Stimulated activated CD4-positive, alpha-beta T cell treated with anti-CD3 and anti-CD28 coated beads, Interleukin-4, amount 100 ng/mL, for 4 hours (primary cell): ENCODE measurements at regions not wholly inside any gene's neighbourhood (a gene's known extent, or its start where the extent isn't known, plus 50 kb on each side); places are given as distances from the start of the nearest gene placed in this dataset.

Experiments
- DNase-seq, 2 experiments: peaks; one replicate each; pipeline ENCODE4 v3.0.0-alpha.2; 2020

- DNase-seq: no peak
These were observed 306.0 kb upstream of the SHH start for GRCh38 chr7:156118248-156118645.

GRCh38 chr7:156117542-156118247 lies 305.4 kb upstream of the SHH start:
- no peak for DNase-seq

DNA sequence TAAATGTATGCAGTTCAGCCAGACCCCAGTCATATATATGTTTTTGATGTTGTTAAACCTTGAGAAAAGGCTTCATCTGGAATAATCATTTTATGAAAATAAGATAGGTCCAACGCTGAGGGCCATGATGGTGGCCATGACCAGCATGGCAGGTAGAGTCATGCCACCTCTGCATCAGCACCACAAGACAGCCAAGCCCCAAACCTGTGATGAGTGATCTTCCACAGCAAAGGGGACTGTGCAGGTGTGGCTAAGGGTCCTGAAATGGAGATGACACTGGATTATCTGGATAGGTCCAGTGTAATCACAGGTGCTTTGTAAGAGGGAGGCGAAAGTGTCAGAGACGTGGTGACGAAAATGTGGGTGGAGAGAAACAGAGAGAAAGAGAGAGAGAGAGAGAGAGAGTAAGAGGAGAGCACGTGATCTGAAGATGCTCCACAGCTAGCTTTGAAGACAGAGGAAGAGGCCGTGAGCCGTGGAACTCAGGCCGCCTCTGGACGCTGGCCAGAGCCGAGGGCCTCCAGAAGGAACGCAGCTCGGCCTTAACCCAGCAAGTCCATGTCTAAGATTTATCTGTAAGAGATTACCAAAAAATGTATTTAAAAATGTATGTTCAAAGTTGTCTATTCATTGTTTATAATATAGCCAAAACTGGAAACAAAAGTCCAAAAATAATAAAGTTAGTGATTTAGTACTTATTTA lies 304.4 kb upstream of the SHH start:
- DNase-seq: no peak

- no peak for DNase-seq
These were observed 303.3 kb upstream of the SHH start for GRCh38 chr7:156115582-156115981.

- DNase-seq: no peak
These were observed 301.5 kb upstream of the SHH start for GRCh38 chr7:156113731-156114130.

GRCh38 chr7:156109988-156110387 lies 297.7 kb upstream of the SHH start:
- no peak for DNase-seq

GRCh38 chr7:156109076-156109475 lies 296.8 kb upstream of the SHH start:
- DNase-seq: no peak

DNA sequence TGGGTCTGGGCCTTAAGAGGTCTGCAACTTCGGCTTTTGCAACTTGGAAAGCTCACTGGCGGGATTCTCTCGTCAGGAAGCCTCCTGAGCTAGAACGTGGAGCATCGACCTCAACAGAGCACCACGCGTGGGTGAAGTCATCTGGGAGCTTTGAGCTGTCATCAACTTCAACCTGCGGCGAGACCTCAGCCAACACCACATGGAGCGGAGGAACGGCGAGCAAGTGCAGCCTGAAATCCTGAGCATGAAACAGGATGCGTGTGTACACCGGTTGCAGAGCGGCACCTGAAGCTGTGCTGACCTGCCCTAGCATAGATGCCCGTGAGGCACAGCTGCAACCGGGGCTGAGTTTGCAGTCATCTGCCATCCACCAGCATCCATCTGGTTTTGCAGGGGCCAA lies 295.7 kb upstream of the SHH start:
- no peak for DNase-seq

- DNase-seq: no peak
These were observed 293.8 kb upstream of the SHH start for GRCh38 chr7:156106107-156106426.

- no peak for DNase-seq
These were observed 293.3 kb upstream of the SHH start for GRCh38 chr7:156105337-156106106.

DNA sequence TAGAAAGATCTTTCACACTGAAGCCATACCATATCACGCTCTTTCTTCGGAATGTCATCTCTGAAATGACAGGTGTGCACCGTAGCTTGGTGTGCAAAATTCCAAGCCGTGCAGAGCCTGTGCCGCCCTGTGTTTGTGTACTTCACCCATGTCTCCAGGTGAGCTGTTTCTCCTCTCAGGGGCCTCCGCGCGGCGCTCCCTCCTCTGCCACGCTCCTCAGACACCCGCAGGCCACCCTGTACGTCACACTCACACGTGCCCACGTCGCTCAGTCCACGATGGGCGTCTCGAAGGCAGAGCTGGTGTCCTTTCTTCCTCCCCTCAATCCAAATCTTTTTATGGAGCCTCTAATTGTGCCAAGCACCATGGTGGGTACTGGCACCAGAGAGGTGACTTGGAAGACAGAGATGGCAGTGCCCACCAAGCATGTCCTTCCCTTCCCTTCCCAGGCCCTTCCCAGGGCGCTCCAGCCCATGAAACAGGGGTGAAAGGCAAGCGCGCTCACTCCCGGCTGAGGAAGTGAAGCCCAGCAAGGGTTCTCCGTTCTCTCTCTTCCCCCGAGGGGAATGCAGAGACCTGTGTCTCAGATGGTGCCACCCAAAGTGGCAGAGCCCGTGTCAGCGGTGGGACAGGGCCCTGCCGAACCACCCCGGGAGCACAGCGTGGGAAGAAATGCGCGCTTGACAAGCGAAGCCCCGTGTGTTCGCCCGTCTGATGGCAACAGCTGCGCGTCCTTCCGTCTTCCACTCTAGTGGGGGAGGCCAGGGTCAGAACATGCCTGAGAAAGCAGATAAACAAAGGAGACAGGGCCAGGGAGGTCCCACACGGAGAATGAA lies 292.5 kb upstream of the SHH start:
- DNase-seq: no peak

DNA sequence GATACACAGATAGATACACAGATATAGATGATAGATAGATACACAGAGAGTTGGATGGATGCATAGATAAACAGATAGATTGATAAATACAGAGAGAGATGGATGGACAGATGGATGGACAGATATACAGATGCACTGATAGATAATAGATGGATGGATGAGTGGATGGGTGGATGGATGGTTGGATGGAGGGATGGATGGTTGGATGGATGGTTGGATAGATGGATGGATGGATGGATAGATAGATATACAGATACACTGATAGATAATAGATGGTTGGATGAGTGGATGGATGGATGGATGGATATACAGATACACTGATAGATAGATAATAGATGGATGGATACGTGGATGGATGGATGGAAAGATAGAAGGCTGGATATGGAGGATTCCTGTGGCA lies 290.0 kb upstream of the SHH start:
- DNase-seq: no peak

DNA sequence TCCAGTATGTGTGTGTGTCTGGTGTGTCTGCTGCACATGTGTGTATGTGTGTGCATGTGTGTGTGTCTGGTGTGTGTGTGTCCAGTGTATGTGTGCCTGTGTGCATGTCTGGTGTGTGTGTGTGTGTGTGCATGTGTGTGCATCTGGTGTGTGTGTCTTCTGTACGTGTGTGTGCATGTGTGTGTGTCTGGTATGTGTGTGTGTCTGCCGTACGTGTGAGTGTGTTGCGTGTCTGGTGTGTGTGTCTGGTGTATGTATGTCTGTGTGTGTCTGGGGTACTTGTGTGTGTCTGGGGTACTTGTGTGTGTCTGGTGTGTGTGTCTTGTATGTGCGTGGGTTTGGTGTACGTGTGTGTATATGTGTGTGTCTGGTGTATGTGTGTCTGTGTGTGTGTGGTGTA lies 289.1 kb upstream of the SHH start:
- no peak for DNase-seq

DNA sequence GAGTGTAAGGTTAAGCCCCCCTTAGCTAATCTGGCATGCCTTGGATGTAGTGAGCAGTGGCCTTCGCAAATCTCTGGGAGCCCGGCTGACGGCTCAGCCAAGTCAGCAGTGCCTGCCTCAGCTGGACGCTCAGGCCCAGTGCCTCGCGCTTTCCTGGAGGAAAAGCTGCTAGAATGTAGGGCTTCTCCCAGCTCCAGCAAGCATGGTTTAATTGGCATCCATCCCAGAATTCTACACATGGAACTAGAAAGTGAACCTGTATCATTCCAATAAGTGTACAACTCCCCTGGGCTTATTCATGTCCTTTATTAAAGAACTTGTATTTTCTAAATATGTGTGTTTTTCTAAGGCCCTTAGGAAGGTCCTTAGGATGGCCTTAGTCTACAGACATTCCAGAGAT lies 287.8 kb upstream of the SHH start:
- no peak for DNase-seq

DNA sequence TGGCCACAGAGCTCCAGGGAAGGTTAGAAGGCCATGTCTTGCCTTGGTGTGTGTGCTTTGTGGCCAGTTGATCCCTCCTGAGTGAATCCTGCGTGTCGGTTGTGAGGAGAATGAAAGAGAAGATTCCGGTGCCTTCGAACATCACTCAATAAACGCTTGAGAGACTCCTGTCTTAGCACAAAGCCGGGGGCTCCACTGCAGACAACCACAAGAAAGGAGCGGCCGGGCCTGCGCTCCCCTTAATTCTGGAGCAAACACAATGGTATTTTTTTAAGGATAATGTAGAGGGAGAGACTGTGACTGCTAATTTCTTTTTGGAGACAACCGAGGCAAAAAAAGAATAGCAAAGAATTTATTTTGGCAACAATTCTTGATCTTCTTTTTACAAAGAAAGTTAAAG lies 286.8 kb upstream of the SHH start:
- DNase-seq: no peak

DNA sequence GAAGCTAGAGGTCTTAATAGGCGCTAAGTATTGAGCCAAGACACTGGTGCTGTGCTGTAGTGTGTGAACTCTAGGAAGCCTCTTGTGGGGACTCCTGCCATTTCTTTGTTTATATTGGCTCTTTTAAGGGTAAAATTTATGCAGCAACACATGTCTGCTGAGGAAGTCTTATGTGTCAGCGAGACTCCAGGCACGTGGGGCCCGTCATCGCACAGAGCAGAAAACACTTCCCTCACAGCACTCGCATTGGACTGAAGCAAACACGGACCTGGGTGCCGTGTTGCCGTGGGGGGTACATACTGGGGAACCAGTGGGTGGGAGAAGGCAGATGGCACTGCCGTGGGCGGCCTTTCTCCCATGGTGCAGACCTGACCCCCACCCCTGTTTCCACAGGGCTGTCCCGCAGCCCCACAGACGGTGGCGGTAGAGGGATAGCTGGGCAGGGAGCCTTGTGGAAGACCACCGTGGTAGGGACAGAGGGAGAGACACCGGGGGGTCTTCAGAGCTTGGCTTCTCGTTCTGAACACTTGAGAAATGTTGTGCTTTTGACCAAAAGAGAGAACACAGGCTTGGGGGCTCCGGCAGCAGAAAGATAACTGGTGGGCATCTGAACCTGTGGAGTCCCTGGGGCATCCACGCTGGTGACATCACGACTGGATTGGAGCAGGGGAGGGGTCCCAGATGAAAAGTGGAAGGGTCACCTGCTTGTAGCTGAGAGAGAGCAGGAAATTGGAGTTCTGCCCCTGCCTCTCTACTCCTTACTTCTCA lies 284.7 kb upstream of the SHH start:
- no peak for DNase-seq

DNA sequence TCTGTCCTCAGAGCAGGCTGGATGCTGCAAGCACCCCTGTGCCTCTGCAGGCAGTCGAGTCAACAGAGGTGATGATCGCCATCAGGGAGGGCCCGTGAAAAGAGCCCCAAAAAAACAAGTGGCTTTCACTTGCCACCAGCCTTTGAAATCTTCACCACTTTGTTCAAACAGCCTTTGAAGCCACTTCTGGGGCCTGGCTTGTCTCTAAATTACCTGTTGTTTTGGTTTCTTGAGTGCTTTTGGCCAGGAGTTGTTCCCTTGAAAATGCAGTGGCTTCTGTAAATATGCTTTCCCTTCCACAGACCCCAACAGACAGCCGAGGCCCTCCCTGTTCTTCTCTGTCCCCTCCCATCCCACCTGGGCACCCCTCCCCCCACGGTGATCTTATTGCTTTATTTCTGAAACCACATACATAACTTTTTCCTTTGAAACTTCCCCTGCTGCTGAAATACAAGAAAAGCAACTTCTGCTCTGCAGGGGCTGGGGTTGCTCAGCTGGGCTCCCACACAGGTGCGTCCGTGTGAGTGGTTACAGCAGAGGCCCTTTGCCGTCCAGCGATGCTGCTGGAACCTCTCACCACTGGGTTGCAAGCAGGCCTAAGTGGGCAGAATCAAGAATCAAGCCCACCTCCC lies 283.8 kb upstream of the SHH start:
- DNase-seq: peak in 1 of 2 experiments; percentile 11

DNA sequence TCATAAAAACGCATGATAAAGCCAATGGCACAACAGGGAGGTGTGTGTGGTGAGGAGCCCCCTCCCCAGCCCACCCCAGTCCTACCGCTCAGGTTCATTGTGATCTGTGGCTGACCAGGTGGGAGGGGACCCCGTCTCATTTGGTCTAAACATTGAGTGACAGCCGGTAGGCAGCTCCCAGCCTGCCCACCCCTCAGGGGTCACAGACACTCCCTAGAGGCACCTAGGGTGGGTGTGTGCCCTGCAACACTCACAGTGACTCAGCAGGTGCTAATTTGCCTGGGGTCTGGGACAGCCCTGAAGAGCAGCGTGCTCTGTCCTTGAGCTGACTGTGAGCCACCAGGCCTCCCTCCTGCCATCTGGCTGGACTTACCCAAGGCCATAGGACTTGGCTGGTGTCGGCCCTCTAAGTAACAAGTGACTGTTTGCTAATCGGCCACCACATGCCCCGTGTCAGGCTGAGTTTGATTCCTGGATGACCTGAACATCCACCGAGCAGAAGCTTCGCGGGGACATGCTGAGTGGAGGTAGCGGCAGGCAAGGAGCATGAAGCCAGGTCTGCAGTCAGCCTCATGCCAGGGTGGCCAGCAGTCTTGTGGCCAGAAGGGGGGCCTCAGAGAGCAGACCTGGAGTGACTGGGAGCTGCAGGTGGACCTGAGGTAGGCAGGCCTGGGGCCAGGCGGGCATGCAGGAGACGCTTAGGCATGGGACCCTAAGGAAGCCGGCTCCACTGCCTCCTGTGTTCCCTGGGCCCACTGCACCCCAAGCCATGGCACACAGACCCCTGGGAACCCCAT lies 282.3 kb upstream of the SHH start:
- DNase-seq: no peak

GRCh38 chr7:156092307-156092706 lies 280.0 kb upstream of the SHH start:
- DNase-seq: no peak

DNA sequence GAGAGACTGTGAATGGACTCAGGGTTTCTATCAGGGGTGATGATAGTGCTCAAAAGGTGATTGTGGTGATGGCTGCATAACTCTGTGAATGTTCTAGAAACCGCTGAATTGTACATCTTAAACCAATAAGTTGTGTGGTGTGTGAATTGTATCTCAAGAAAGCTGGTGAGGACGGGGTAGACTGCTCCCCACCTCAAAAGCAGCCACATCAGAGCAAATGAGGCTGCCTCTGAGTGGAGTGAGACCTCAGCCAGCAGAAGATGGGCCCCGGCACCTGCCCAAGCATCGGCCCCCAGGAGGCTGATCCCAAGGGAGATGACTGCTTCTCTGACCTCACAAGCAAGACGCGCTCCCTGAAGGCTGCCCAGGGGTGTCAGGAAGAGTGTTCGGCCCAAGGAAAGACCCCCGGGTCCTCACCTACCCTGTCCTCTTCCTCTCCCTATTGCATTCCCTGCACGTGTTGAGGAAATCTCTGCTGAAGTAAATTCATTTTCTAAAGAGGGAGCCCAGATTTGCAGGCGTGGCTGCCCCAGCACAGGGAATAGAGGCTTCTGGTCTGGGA lies 279.3 kb upstream of the SHH start:
- no peak for DNase-seq

DNA sequence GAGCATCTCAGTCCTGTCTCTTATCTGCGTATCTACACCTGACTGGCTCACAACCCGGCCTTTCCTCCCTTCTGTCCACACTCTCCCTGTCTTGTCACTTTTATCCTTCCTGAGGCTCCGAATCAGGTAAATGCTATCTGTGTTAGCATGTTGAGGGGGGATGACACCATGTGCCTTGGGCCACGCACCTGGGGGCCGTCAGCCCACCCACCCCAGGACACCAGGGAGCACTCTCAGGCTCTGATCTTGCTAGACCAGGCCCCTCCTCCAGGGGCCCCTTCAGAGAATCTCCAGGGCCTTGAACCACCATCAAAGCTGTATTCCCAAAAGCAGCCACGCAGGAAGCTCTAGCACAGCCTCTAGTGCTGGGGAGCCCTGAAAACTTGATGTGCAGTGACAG lies 278.7 kb upstream of the SHH start:
- no peak for DNase-seq
